ENCODE measurements at regions not wholly inside any gene's neighbourhood (a gene's known extent, or its start where the extent isn't known, plus 50 kb on each side); places are given as distances from the start of the nearest gene placed in this dataset.
"Not testable (repeated sequence)": the region's sequence is repeated elsewhere in the genome, so short reads cannot be mapped to it uniquely, and the experiment has no call there.

DNA sequence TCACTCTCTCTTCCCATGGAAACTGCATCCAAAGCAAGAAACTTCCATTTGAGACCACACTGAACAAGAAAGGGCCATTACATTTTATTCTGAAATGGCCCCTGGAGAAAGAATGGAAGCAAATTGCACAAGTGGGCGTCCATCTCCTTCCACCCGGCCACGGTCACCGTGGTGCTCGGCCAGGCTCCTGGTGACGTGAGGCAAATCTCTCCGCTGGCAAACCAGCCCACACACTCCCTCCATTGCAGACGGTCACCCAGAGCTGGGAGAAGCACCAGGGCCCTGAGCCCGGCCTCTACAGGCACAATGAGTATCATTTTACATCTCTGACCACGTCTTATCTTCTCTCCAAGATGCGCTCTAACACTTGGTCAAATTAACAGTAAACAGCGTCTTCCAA lies 126.1 kb upstream of the FAM20C start:
- no peaks in the 10 kb centered on the region for H3K27me3 ChIP-seq (ENCODE audit: insufficient read depth, low read length)
- CTCF ChIA-PET (ENCODE audit: partially characterized antibody) = no interaction called here
- H3K36me3 ChIP-seq (ENCODE audit: insufficient read depth, low read length) = no peaks in the 10 kb centered on the region
- H3K9me3 ChIP-seq (ENCODE audit: control insufficient read depth in 1 of 2, low read length in 2 of 2) = no peaks in the 10 kb centered on the region
- intact Hi-C loops (cut with micrococcal nuclease) = no loop called here
- no peaks in the 10 kb centered on the region for H3K4me1 Mint-ChIP-seq
- H3K27ac ChIP-seq (ENCODE audit: low read depth, low read length) = no peak overlapping the region
- H3K27ac Mint-ChIP-seq = no peak overlapping the region
- H3K4me1 ChIP-seq (ENCODE audit: insufficient read depth, low read length) = no peaks in the 10 kb centered on the region
- H3K27me3 Mint-ChIP-seq = peaks cover 0 to 2% of the 10 kb centered on the region in 2 donors
- no peak for DNase-seq
- no peaks in the 10 kb centered on the region for H3K36me3 Mint-ChIP-seq
- POLR2A ChIA-PET (ENCODE audit: partially characterized antibody) = no interaction called here
- H3K9me3 Mint-ChIP-seq = peaks cover 0 to under 1% (median 0%) of the 10 kb centered on the region in 8 donors
- H3K4me3 ChIP-seq (ENCODE audit: low read length in 2 of 2) = no peak overlapping the region
- H3K4me3 Mint-ChIP-seq = no peak overlapping the region

DNA sequence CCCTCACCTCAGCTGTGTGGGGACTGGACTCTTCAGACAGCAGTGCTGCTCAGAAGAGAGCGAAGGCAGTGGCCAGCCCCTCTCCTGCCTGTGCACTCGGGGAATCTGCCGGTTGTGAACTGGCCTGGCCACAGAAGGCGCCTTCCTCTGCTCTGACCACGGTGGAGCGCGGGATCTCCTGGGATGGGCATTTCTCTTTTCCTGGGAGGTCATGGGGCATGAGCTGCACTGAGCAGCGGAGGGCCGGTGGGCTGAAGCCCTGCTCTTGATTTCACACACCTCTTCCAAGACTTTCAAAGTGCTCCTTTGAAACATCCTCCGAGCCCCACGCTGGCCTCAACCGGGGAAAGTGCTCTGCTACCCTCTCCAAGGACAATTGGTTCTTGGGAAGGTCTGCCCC lies 125.6 kb upstream of the FAM20C start:
- Histone ChIP-seq H3K27me3 (ENCODE audit: insufficient read depth, low read length) (no peaks in the 10 kb centered on the region), H3K9me3 (ENCODE audit: control insufficient read depth in 1 of 2, low read length in 2 of 2) (no peaks in the 10 kb centered on the region), H3K4me3 (ENCODE audit: low read length in 2 of 2) (no peak overlapping the region), H3K4me1 (ENCODE audit: insufficient read depth, low read length) (no peaks in the 10 kb centered on the region), H3K36me3 (ENCODE audit: insufficient read depth, low read length) (no peaks in the 10 kb centered on the region), H3K27ac (ENCODE audit: low read depth, low read length) (no peak overlapping the region)
- no peaks in the 10 kb centered on the region for H3K36me3 Mint-ChIP-seq
- no peaks in the 10 kb centered on the region for H3K4me1 Mint-ChIP-seq
- POLR2A ChIA-PET (ENCODE audit: partially characterized antibody) = no interaction called here
- intact Hi-C loops (cut with micrococcal nuclease) = no loop called here
- H3K9me3 Mint-ChIP-seq = no peaks in the 10 kb centered on the region
- CTCF ChIA-PET (ENCODE audit: partially characterized antibody) = no interaction called here
- no peak overlapping the region for H3K4me3 Mint-ChIP-seq
- no peak overlapping the region for H3K27ac Mint-ChIP-seq
- peaks cover 0 to 2% of the 10 kb centered on the region in 2 donors for H3K27me3 Mint-ChIP-seq
- no peak for DNase-seq

DNA sequence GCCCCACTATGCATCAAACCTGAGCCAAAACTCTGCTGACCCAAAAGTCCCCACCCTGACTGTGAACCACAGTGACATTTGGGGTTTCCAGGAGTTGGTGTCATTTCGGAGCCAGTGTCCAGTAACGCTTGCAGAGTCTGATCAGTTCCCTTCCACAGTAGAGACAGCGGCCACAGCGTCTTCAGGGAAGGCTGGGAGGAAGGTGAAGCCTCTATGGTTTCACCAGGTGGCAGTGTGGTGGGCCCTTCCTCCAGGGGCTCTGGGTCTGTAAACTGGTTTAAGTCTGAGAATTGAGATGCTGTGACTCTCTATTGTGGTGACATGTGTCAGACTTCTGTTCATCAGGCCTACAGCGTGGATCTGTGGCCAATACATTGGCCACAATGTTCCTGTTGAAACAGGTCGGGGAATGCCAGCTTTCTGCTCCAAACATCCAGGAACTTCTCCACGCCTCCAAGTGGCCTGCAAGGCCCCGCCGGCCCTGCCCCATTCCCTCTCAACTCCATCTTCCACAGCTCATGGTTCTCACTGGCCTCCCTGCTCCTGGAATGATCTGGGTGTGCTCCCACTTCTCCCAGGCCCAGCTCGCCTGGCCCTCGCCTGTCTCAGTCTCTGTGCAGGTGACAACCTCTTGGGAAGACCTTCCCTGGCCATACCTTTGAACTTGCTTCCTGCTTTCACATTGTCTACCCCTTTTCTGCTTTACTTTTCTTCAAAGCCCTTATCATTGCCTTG lies 124.5 kb upstream of the FAM20C start:
- Mint-ChIP-seq H3K4me1 (no peaks in the 10 kb centered on the region), H3K9me3 (no peaks in the 10 kb centered on the region), H3K27ac (no peak overlapping the region), H3K4me3 (no peak overlapping the region), H3K36me3 (no peaks in the 10 kb centered on the region), H3K27me3 (peaks cover 0 to 2% of the 10 kb centered on the region in 2 donors)
- Histone ChIP-seq H3K4me3 (ENCODE audit: low read length in 2 of 2) (no peak overlapping the region), H3K36me3 (ENCODE audit: insufficient read depth, low read length) (no peaks in the 10 kb centered on the region), H3K9me3 (ENCODE audit: control insufficient read depth in 1 of 2, low read length in 2 of 2) (no peaks in the 10 kb centered on the region), H3K4me1 (ENCODE audit: insufficient read depth, low read length) (no peaks in the 10 kb centered on the region), H3K27ac (ENCODE audit: low read depth, low read length) (no peak overlapping the region), H3K27me3 (ENCODE audit: insufficient read depth, low read length) (no peaks in the 10 kb centered on the region)
- ChIA-PET CTCF (ENCODE audit: partially characterized antibody) (no interaction called here), POLR2A (ENCODE audit: partially characterized antibody) (no interaction called here)
- no peak for DNase-seq
- intact Hi-C loops (cut with micrococcal nuclease) = no loop called here

DNA sequence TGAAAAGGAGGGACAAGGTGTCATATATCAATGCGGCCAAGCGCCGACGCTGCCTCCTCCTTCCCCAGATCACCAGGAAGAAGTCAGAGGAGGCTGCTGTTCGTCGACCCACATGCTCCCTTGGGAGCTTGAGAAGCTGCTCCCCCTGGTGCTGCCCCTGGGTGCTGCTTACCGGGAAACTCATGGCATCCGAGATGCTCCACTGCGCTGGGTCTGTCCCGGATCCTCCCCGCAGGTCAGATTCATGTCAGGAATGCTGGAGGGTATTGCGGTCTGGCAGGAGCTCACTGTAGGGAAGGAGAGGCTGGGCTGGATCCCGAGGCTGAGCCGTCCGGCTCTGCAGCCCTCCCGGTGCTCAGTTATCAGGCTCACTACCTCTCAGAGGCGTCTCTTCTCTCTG lies 123.7 kb upstream of the FAM20C start:
- ChIA-PET CTCF (ENCODE audit: partially characterized antibody) (no interaction called here), POLR2A (ENCODE audit: partially characterized antibody) (no interaction called here)
- H3K4me1 ChIP-seq (ENCODE audit: insufficient read depth, low read length) = no peaks in the 10 kb centered on the region
- DNase-seq = no peak
- Mint-ChIP-seq H3K36me3 (no peaks in the 10 kb centered on the region), H3K27me3 (peaks cover 0 to 2% of the 10 kb centered on the region in 2 donors), H3K27ac (no peak overlapping the region), H3K4me3 (no peak overlapping the region), H3K9me3 (no peaks in the 10 kb centered on the region), H3K4me1 (no peaks in the 10 kb centered on the region)
- no peaks in the 10 kb centered on the region for H3K9me3 ChIP-seq (ENCODE audit: control insufficient read depth in 1 of 2, low read length in 2 of 2)
- H3K36me3 ChIP-seq (ENCODE audit: insufficient read depth, low read length) = no peaks in the 10 kb centered on the region
- H3K27ac ChIP-seq (ENCODE audit: low read depth, low read length) = no peak overlapping the region
- intact Hi-C loops (cut with micrococcal nuclease) = no loop called here
- no peak overlapping the region for H3K4me3 ChIP-seq (ENCODE audit: low read length in 2 of 2)
- H3K27me3 ChIP-seq (ENCODE audit: insufficient read depth, low read length) = no peaks in the 10 kb centered on the region

DNA sequence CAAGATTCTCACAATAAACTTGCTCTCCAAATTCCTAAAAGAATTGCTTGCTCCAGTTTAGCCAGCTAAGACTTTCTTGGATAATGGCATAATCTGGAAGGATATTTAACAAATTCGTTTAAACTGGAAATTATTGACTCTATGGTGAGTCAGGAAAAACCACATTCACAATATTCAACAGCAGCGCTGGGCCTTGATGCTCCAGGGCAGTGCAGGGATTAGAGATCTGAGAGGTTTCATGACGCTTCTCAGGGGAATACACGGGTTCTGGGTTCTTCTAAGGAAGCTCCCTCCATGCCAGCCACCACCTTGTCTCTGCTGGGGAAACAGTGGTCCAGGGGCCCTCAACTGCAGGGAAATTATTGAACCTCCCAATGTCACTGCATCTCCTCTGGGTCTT lies 123.3 kb upstream of the FAM20C start:
- H3K27ac Mint-ChIP-seq; H3K27me3 Mint-ChIP-seq; H3K4me3 ChIP-seq (ENCODE audit: low read length in 2 of 2); H3K9me3 ChIP-seq (ENCODE audit: control insufficient read depth in 1 of 2, low read length in 2 of 2); intact Hi-C loops (cut with micrococcal nuclease); H3K27me3 ChIP-seq (ENCODE audit: insufficient read depth, low read length); H3K36me3 Mint-ChIP-seq; POLR2A ChIA-PET (ENCODE audit: partially characterized antibody); H3K9me3 Mint-ChIP-seq; H3K4me1 ChIP-seq (ENCODE audit: insufficient read depth, low read length); DNase-seq; H3K36me3 ChIP-seq (ENCODE audit: insufficient read depth, low read length); H3K4me1 Mint-ChIP-seq; CTCF ChIA-PET (ENCODE audit: partially characterized antibody); H3K27ac ChIP-seq (ENCODE audit: low read depth, low read length); H3K4me3 Mint-ChIP-seq: not testable (repeated sequence)

DNA sequence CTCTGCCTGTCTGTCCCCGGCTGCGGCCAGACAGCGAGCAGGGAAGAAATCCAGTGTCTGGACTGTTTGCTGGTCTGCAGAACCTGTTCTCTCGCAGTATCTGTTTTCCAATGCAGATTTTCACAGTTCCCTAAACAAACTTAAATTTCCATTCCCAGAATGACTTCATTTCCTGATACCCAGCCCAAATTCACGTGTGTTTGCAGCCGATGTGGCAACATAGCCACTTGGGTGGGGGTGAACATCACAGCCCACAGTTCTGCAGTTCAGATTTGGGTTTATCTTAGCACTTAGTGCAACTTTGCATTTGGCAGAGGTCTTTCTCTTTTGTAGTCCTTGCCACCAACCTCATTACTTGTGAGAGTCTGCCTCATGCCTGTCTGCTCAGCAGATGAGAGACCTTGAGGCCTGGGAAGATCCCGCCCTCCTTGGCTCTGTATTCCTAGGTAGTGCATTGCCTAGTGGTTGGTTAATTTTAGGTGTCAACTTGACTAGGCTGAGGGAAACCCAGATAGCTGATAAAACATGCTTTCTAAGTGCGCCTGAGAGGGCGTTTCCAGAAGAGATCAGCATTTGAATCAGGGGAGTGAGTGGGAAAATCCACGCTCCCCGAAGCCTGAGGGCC lies 122.8 kb upstream of the FAM20C start:
- H3K36me3 ChIP-seq (ENCODE audit: insufficient read depth, low read length); H3K27ac ChIP-seq (ENCODE audit: low read depth, low read length); DNase-seq; CTCF ChIA-PET (ENCODE audit: partially characterized antibody); H3K27me3 Mint-ChIP-seq; H3K36me3 Mint-ChIP-seq; H3K9me3 ChIP-seq (ENCODE audit: control insufficient read depth in 1 of 2, low read length in 2 of 2); POLR2A ChIA-PET (ENCODE audit: partially characterized antibody); intact Hi-C loops (cut with micrococcal nuclease); H3K27me3 ChIP-seq (ENCODE audit: insufficient read depth, low read length); H3K4me1 ChIP-seq (ENCODE audit: insufficient read depth, low read length); H3K4me1 Mint-ChIP-seq; H3K27ac Mint-ChIP-seq; H3K4me3 ChIP-seq (ENCODE audit: low read length in 2 of 2); H3K4me3 Mint-ChIP-seq; H3K9me3 Mint-ChIP-seq: not testable (repeated sequence)

DNA sequence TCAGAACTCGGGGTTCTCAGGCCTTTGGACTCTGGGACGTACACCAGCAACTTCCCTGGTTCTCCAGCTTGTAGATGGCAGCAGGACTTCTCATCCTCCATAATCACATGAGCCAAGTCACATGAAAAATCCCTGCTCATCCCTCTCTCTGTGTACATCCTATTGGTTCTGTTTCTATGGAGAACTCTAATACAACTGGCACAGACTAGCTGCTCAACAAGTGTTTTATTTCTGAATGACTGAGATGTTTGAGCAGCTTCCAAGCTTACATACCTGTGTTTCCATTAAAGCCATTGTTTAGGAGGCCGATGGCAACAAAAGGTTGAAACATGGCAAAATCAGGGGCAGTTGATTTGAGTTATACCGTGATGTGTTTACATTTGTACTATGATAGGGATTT lies 122.2 kb upstream of the FAM20C start:
- DNase-seq; H3K36me3 Mint-ChIP-seq; intact Hi-C loops (cut with micrococcal nuclease); POLR2A ChIA-PET (ENCODE audit: partially characterized antibody); H3K4me3 ChIP-seq (ENCODE audit: low read length in 2 of 2); H3K27ac ChIP-seq (ENCODE audit: low read depth, low read length); H3K27ac Mint-ChIP-seq; CTCF ChIA-PET (ENCODE audit: partially characterized antibody); H3K36me3 ChIP-seq (ENCODE audit: insufficient read depth, low read length); H3K4me3 Mint-ChIP-seq; H3K4me1 Mint-ChIP-seq; H3K27me3 ChIP-seq (ENCODE audit: insufficient read depth, low read length); H3K27me3 Mint-ChIP-seq; H3K9me3 Mint-ChIP-seq; H3K9me3 ChIP-seq (ENCODE audit: control insufficient read depth in 1 of 2, low read length in 2 of 2); H3K4me1 ChIP-seq (ENCODE audit: insufficient read depth, low read length): not testable (repeated sequence)

DNA sequence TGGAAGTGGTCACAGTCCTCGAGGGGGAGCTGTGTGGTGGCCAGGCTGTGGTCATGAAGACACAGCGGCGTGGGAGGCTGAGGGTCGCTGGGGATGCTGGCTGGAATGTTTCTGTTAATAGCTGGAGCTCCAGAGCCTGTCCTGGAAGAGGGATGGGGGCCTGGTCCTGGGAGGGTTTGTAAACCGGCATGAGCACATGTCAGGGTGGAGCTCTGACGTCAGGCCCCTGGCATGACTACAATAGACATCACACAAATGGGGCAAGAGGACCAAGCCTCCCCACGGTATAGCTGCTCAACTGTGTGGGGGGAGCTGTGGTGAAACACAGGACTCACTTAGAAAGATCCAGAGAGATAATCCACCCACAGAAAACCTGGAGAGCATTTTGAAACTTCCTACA lies 121.4 kb upstream of the FAM20C start:
- H3K9me3 Mint-ChIP-seq; H3K36me3 Mint-ChIP-seq; intact Hi-C loops (cut with micrococcal nuclease); H3K27ac Mint-ChIP-seq; H3K27me3 Mint-ChIP-seq; H3K27ac ChIP-seq (ENCODE audit: low read depth, low read length); DNase-seq; H3K9me3 ChIP-seq (ENCODE audit: control insufficient read depth in 1 of 2, low read length in 2 of 2); POLR2A ChIA-PET (ENCODE audit: partially characterized antibody); H3K27me3 ChIP-seq (ENCODE audit: insufficient read depth, low read length); H3K4me1 ChIP-seq (ENCODE audit: insufficient read depth, low read length); H3K4me1 Mint-ChIP-seq; CTCF ChIA-PET (ENCODE audit: partially characterized antibody); H3K4me3 Mint-ChIP-seq; H3K4me3 ChIP-seq (ENCODE audit: low read length in 2 of 2); H3K36me3 ChIP-seq (ENCODE audit: insufficient read depth, low read length): not testable (repeated sequence)

All from CD4-positive, alpha-beta memory T cell (primary cell).